Fibroblast of skin of scalp (primary cell): ENCODE measurements at regions not wholly inside any gene's neighbourhood (a gene's known extent, or its start where the extent isn't known, plus 50 kb on each side); places are given as distances from the start of the nearest gene placed in this dataset.
A peak's percentile ranks its signal among the peaks of the same experiment; 100 is the strongest.

Source experiments
- DNase-seq: peaks from one replicate; pipeline ENCODE4 v3.0.0-alpha.2; 2013

GRCh38 chr21:41048145-41048544 lies 119.8 kb upstream of the BACE2 start:
- peak; percentile 68 for DNase-seq

- DNase-seq = no peak
These were observed 119.3 kb upstream of the BACE2 start for GRCh38 chr21:41048623-41049022.

- DNase-seq = no peak
These were observed 115.0 kb upstream of the BACE2 start for GRCh38 chr21:41052820-41053555.

GRCh38 chr21:41054018-41054578 lies 113.9 kb upstream of the BACE2 start:
- peak; percentile 66 for DNase-seq

GRCh38 chr21:41055266-41055665 lies 112.7 kb upstream of the BACE2 start:
- DNase-seq = no peak

- DNase-seq = no peak
These were observed 108.1 kb upstream of the BACE2 start for GRCh38 chr21:41059871-41060270.

GRCh38 chr21:41061701-41062100 lies 106.3 kb upstream of the BACE2 start:
- DNase-seq = no peak

- peak; percentile 41 for DNase-seq
These were observed 103.6 kb upstream of the BACE2 start for GRCh38 chr21:41064334-41064791.

GRCh38 chr21:41064951-41065350 lies 103.0 kb upstream of the BACE2 start:
- DNase-seq = no peak

- peak; percentile 74 for DNase-seq
These were observed 102.4 kb upstream of the BACE2 start for GRCh38 chr21:41065539-41065938.

GRCh38 chr21:41066086-41066938 lies 101.6 kb upstream of the BACE2 start:
- no peak for DNase-seq

GRCh38 chr21:41067709-41068108 lies 100.3 kb upstream of the BACE2 start:
- DNase-seq = no peak

- peak; percentile 43 for DNase-seq
These were observed 99.5 kb upstream of the BACE2 start for GRCh38 chr21:41068496-41068895.

GRCh38 chr21:41068967-41069642 lies 98.9 kb upstream of the BACE2 start:
- peak; percentile 71 for DNase-seq

- no peak for DNase-seq
These were observed 97.7 kb upstream of the BACE2 start for GRCh38 chr21:41070284-41070683.

- DNase-seq = no peak
These were observed 96.4 kb upstream of the BACE2 start for GRCh38 chr21:41071258-41072171.

- no peak for DNase-seq
These were observed 94.4 kb upstream of the BACE2 start for GRCh38 chr21:41073558-41073957.

GRCh38 chr21:41074396-41075184 lies 93.4 kb upstream of the BACE2 start:
- no peak for DNase-seq

GRCh38 chr21:41075656-41076055 lies 92.3 kb upstream of the BACE2 start:
- no peak for DNase-seq

- no peak for DNase-seq
These were observed 91.9 kb upstream of the BACE2 start for GRCh38 chr21:41076064-41076463.

GRCh38 chr21:41079159-41079558 lies 88.8 kb upstream of the BACE2 start:
- DNase-seq = no peak
